HG02852 (cell line): ENCODE measurements at regions not wholly inside any gene's neighbourhood (a gene's known extent, or its start where the extent isn't known, plus 50 kb on each side); places are given as distances from the start of the nearest gene placed in this dataset.
A peak's percentile ranks its signal among the peaks of the same experiment; 100 is the strongest.
"Not testable (repeated sequence)": the region's sequence is repeated elsewhere in the genome, so short reads cannot be mapped to it uniquely, and the experiment has no call there.

ENCODE experiments used
- ATAC-seq: cut with Tn5 transposase; IDR thresholded peaks from one replicate; pipeline ENCODE4 v1.9.1; 2021; ENCODE audit warnings: mild to moderate bottlenecking, moderate library complexity; ENCODE audit not compliant: unreplicated experiment

DNA sequence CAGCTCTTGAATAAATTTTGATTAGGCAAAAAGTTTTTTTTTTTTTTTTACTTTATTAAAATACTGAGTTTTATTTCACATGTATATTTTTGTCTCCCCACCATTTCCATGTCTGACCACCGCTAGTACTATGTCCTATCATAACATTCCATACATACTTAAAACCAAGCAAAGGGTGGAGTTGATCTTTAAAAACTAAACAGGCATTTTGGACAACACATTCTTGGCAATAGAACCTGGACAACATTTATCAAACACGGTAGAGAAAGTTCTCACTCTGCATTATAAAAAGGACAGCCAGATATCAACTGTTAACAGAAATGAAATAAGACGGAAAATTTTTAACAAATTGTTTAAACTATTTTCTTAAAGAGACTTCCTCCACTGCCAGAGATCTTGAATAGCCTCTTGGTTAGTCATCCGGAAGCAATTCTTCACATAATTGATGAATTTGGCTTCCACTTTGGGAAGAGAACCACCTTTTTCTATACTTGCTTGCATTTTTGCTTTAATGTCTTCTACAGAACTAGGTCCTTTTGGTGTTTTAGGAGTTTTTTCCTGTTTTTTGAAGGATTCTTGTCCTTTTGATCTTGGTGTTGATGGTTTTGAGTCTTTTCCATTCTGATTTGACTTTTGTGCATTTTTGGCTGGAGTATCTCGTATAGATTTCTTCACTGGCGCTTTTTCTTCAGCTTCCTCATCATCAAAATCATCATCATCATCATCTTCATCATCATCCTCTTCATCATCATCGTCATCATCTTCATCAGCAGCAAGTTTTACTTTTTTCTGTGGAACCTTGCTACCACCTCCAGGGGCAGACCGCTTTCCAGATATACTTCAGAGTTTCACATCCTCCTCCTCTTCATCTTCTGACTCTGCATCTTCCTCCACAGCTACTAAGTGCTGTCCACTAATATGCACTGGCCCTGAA is 58.7 kb downstream of the POU5F2 start:
- ATAC-seq: not testable (repeated sequence)

DNA sequence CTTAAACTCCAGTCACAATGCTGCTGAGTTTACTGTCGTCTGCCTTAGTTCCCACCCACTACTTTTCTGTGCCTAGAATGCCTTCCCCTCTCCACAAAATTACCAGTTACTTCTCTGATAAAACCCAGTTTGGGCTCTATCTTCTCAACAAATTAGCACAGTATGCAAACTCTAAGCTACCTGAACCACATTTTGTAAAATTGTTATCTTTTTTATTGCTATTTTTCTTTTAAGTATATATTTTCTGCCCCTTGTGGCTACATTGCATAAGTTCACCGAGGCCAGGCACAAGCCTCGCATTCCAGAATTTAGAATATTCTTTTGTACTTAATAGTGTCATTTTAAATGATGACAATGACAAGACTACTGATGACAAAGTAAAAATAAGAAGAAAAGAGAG is 60.0 kb downstream of the POU5F2 start:
- ATAC-seq: no peak

DNA sequence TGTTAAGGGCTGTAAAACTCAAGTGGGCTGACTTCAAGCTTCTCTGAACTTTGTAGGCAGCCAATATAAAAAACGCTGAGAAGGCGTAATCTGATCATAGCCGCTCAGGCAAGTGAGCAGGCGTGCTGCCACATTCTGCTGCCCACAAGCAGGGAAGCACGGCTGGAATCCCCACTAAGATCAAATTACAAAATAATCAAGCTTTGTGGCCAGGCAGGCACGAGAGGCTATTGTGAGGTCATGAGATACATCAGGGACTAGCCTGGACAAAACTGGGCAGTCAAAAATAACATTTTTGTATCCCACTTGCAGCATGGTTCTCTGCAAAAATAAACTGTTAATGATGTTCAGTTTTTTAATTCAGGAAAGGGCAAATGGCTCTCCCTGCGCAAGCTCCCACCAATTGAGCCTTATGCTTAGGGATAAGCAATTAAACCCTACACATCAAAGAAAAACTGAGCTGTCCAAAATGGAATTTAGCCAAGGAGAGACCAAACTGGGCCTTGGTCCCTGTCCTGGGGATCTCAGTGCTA is 64.0 kb downstream of the POU5F2 start:
- no peak for ATAC-seq

DNA sequence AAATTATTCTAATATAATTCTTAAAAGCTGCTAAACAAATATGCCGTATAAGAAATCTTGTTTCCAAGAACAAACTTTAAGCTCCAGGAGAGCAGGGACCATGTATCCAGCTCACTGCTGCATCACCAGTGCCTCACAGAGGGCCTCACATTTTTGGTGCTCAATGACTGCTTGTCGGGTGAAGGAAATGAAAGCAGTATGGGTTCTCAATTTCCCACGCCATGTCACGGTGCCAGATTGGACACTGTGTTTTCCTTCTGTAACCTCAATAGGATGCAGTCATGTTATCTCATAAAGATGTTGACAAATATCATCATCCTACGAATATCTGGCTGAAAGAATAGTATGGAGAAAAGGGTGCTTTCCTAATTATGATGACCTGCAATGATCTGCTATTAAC is 64.7 kb downstream of the POU5F2 start:
- no peak for ATAC-seq

DNA sequence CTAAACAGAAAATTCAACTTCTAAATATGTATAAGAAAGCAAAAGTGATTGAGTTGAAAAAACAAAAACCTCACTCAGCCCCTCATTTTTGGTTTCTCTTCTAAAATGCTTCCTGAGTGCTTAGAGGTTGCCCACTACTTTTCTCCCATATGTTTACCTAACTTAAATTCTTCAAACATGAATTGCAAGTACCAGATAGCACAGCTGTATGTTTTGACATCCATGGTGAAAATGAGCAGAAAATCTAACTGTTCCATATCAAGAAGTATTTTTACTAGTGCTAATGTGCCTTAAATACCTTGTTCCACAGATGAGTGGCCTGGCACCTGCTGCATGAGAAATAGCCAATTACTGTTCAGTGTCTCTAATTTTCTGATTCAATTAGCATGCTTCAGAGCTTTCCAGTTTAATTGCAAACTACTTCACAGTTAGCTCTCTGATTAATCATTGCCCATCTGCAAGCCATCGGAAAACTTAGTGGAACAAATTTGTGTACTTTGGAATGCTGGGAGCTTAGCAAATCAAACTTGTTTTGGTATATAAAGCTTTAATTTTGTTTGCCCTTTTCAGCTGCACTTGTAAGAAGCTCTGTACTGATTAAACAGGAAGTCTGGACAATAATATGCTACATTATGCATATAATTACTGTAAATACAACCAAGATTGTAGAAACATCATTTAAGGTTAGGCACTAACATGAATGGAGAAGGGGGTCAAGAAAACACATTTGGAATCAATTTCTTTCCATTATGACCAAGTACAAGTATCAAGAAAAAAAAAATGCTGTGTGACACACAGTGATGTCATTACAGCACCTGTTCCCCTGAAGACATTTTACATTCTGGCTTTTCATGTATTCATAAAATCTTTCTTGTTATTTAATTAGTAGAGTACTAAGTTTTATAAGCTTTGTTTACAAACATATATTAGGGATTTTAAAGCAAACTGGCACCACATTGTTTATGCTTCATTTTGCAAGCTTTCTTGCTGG is 65.6 kb downstream of the POU5F2 start:
- peak; percentile 58 for ATAC-seq

DNA sequence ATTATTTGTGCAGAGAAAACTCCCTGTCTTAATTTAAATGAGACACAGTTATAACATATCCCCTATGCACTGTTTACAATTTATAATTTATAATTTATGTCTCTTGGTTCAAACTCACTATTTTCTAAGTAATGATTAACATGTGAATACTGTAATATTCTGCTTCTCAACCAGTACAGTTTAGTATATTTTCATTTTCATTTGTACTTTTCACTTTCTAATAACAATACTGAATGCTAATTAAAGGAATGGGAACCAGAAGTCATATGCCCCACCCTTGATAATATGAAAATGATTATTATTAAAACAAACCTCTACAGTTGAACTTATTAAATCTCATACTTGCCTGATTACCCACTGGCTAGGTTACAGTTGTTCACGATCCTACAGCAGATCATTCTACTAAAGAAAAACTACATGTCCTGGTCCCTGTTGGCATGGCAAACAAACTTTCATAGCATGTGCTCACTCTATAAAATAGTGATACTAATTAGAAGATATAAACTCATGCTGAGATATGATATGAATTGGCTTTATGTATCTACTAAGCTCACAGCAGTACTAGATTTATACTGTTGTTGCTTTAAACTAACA is 66.4 kb downstream of the POU5F2 start:
- ATAC-seq: peak; percentile 63

DNA sequence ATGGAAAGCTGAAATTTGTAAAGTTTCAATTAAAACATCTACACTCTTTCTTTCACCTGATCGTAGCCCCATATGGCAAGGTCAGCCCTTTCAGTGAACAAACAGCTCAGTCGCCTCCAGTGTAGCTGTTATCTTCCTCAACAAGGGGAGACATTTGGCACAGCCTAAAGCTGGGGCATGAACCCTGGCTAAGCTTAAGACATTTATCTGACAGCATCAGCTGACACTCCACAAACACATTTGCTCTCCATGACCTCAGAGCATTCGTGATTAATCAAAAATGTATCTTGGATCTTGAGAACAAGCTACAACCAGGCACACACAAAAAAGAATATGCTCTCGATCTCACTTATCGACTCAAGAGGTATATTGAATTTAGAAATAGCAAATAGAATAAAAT is 67.3 kb downstream of the POU5F2 start:
- no peak for ATAC-seq

DNA sequence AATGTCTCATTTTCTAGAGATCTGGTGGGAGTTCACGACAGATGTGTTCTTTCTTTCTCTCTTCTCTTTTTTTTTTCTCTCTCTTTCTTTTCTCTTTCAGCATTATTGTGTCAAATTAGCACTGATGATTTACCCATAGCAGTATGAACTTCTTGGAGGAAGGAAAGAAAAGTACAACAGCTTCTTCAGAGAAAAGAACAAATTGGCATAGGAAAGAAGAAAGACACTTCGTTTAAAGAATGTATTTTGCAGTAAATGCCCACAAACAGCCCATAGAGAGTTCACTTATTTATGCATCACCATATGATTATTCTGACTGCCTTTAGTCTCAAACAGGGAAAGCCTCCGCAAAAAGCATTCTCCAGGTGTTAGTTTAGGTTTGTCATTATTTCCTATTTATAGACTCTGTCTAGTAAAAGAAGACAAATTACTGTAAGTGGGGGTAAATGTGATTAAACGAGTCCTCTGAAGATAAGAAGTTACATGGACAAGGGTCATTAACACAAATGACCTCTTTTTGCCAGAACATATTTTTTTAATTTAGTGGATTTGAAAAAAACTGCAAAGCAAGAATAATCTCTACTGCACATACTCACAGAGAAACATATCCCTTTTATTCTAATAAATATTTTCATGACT is 68.0 kb downstream of the POU5F2 start:
- no peak for ATAC-seq

DNA sequence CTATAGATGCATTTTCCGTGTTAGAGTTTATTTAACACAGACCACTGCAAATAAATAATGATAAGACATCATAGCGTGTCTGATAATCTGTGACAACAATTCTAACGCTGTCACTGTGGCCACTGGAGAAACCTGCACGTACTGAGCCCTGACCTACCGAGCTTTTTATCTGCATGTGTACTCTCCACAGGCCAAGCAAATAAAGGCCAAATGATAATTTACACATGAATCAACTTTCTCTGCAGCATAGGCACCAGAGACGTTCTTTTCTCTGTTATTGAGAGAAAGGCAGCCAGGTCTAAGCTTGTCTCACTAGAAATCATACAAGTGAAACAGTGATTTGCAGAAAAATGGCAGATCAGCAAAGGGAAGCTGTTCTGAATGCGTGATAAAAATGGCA is 75.8 kb downstream of the POU5F2 start:
- no peak for ATAC-seq

DNA sequence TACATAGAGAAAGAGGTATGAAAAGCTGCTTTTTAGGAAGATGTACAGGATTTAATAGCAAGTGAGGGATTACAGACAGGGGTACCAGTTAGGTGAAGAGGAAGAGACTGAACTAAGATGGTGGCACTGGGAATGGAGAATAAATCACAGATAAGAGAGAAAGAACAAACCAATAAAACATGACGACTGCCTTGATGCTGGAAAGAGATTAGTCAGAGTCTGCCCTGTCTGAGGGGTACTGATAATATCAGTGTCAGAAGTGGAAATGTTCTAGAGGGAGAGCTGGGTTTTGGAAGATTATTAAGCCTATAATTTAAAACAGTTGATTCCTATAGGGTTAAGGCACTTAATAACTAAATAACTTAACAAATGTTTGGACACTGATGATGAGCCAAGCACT is 77.7 kb downstream of the NR2F1 start:
- ATAC-seq: no peak

DNA sequence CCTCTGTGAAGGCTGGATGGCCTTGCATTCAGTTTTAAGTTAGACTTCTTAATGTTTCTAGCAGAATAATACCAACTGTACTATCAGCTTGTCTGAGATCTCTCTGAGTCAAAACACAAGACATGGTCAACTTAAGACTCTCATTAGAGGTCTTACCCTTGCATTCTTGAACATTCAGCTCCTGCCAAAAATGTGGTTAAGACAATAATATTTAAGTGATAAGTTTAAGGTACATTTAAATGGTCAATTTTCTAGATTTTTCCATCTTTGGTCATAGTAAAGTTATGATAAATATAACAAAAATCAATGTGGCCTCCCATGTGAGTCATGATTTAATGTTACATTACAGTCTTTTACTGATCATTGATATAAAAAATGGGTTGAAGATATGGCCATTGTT is 75.0 kb downstream of the NR2F1 start:
- ATAC-seq: no peak

DNA sequence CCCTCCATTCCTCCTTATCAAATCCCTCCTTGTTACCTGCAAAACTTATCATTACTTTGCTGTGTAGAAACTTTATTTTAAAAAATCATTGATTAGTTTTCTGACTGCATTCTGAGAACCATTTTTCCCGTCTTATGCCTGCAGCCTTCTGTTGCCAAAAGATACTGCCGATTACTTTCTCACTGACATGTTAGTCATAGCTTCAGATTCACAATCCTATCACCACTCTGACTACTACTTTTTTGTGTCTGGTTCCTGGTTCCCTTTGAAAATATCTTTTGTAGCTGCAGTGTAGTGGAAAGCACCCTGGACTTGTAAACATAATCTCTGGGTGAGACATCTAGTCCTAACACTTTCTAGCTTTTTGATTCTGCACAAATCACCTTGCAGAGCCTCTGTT is 71.7 kb downstream of the NR2F1 start:
- ATAC-seq: no peak

DNA sequence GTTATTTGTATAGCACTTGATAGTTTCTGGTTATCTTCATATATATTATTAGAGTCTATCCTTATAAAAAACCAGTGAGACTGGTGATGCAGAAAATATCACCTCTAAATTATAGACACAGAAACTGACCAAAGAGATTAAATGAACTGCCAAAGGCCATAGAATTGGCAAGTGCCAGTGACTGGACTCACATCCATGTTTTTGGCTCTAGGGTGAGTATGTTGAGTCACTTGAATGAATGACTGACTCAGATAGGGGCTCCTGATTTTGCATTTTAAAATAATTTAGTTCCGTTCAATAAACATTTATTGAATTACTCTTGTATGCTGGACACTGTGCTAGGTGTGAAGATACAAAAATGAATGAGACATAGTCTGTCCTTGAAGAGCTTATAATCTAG is 70.7 kb downstream of the NR2F1 start:
- no peak for ATAC-seq

DNA sequence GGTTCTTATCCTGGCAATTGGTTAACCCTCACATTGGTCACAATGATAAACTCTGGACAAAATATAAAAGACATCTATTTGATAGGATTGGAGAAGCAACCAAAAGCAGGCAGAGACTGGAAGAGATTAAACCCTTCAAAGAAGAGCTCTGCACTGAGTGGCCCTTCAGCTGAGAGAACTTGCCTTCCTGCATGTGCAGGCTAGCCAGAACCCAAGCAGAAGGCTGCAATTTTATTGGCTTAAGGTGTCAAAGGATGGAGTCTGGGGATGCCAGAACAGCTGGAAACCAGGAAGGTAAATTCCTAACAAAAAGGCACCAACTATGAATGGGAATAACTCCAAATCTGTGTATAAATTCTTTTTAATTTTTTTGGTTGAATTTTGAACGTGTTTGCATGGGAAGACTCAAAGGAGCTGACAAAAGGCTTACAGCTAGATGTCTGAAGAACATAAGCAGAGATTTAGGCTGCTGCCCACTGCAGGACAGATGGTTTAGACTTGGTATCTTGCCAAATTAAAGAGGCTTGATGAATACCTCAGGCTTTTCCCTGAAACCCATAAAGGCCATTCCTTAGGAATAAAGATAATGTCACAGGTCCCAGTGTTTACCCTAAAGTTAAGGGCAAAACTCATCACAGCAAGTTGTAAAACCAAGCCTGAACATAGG is 66.3 kb downstream of the NR2F1 start:
- ATAC-seq: no peak

DNA sequence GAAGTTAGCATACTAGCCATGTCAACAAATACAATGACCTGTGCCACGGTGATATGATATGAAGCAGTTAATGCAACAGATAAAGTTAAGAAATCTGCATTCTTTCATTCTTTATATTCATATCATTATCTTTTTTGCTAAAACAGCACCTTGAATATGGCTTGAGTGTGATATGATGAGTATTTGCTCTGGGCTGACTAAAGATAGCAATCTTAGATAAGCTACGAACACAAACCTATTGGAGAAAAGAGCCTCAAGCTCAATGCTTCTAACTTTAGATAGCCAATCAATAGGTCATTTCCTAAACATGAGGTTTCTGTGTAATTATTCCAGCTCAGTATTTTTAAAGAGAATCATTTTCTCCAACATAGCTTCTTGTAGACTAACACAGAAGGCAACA is 61.7 kb downstream of the NR2F1 start:
- ATAC-seq: no peak
